OCI-LY3 (cell line): ENCODE measurements at regions not wholly inside any gene's neighbourhood (a gene's known extent, or its start where the extent isn't known, plus 50 kb on each side); places are given as distances from the start of the nearest gene placed in this dataset.

Source experiments
- EZH2phosphoT487 ChIP-seq: fragments of 200-600 bp; shearing (Covaris generic); IDR thresholded peaks from 2 replicates; pipeline ENCODE4 v1.6.1; 2018; ENCODE audit warnings: antibody characterized with exemption, mixed run types, low read depth
- TF ChIP-seq, protein P1 (sequence below): fragments of 200-600, 300-600 bp; sonication (generic); IDR thresholded peaks from 2 replicates; pipeline ENCODE4 v1.5.1; 2014; ENCODE audit warnings: antibody characterized with exemption, low read length, low read depth

DNA sequence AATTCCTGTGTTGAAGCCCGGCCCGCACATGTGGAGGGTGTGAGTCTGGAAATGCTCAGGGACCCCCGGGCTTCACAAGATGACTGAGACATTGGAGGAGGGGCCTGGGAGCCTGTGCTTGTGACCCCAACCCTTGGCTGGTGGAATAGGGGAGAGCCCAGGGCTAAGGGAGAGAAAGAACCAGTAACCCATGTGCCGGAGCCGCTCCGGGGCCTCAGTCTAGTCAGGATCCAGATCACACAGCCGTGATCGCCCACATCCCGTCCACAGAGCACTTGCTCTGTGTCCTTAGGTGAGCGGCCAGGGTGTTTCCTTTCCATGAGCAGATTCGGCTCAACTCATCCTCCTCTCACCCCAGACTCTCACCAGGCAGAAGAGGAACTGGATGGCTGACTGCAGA lies 152.3 kb upstream of the RPS6KA2 start:
- TF ChIP-seq, protein P1, sequence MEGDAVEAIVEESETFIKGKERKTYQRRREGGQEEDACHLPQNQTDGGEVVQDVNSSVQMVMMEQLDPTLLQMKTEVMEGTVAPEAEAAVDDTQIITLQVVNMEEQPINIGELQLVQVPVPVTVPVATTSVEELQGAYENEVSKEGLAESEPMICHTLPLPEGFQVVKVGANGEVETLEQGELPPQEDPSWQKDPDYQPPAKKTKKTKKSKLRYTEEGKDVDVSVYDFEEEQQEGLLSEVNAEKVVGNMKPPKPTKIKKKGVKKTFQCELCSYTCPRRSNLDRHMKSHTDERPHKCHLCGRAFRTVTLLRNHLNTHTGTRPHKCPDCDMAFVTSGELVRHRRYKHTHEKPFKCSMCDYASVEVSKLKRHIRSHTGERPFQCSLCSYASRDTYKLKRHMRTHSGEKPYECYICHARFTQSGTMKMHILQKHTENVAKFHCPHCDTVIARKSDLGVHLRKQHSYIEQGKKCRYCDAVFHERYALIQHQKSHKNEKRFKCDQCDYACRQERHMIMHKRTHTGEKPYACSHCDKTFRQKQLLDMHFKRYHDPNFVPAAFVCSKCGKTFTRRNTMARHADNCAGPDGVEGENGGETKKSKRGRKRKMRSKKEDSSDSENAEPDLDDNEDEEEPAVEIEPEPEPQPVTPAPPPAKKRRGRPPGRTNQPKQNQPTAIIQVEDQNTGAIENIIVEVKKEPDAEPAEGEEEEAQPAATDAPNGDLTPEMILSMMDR, result no peak
- no peak for TF ChIP-seq EZH2phosphoT487
